HL-60 (cell line): ENCODE measurements at regions not wholly inside any gene's neighbourhood (a gene's known extent, or its start where the extent isn't known, plus 50 kb on each side); places are given as distances from the start of the nearest gene placed in this dataset.

Experiments used
- DNase-seq, 2 experiments: peaks; one replicate each; pipeline ENCODE4 v3.0.0-alpha.2; 2010 to 2020; ENCODE audit warnings: low read depth in 1 of 2, low spot score in 1 of 2
- H3K27ac ChIP-seq: fragments of 250-450 bp; sonication (Bioruptor Pico); replicated peaks from 2 replicates; pipeline ENCODE4 v1.5.1; 2020; ENCODE audit warnings: mild to moderate bottlenecking, moderate library complexity
- H3K27me3 ChIP-seq: fragments of 250-450 bp; sonication (Bioruptor Pico); 2 replicates; pipeline ENCODE4 v1.5.1; 2021; ENCODE audit warnings: mild to moderate bottlenecking, moderate library complexity; ENCODE audit not compliant: insufficient read depth, poor library complexity, severe bottlenecking
- H3K4me3 ChIP-seq: replicated peaks from 2 replicates; pipeline ENCODE4 v1.5.1; 2011; ENCODE audit warnings: mild to moderate bottlenecking, control low read depth, low read length; ENCODE audit not compliant: insufficient read depth
- CTCF ChIP-seq: IDR thresholded peaks from one replicate; pipeline ENCODE4 v1.5.1; 2011; ENCODE audit warnings: low read length, control low read depth, inconsistent platforms; ENCODE audit not compliant: insufficient read depth
- GABPA ChIP-seq: IDR thresholded peaks from 2 replicates; pipeline ENCODE4 v1.6.1; 2012; ENCODE audit warnings: low read depth
- POLR2AphosphoS5 ChIP-seq: IDR thresholded peaks from 2 replicates; pipeline ENCODE4 v1.6.1; 2012; ENCODE audit warnings: low read depth
- REST ChIP-seq: IDR thresholded peaks from 2 replicates; pipeline ENCODE4 v1.6.1; 2012; ENCODE audit warnings: low read depth; ENCODE audit not compliant: insufficient replicate concordance
- SPI1 ChIP-seq: IDR thresholded peaks from 2 replicates; pipeline ENCODE4 v1.6.1; 2012; ENCODE audit warnings: low read depth, mild to moderate bottlenecking, borderline replicate concordance

- TF ChIP-seq CTCF (no peak), POLR2AphosphoS5 (no peak), SPI1 (no peak), GABPA (no peak), REST (no peak)
- no peak overlapping the region for H3K4me3 ChIP-seq
- H3K27ac ChIP-seq = no peak overlapping the region
- no peaks in the 10 kb centered on the region for H3K27me3 ChIP-seq
- no peak for DNase-seq
These were observed 77.5 kb upstream of the CADM2 start for GRCh38 chr3:84881288-84881687.

- TF ChIP-seq CTCF (no peak), POLR2AphosphoS5 (no peak), SPI1 (no peak), GABPA (no peak), REST (no peak)
- DNase-seq = no peak
- H3K27ac ChIP-seq = no peak overlapping the region
- H3K27me3 ChIP-seq = no peaks in the 10 kb centered on the region
- no peak overlapping the region for H3K4me3 ChIP-seq
These were observed 73.4 kb upstream of the CADM2 start for GRCh38 chr3:84885199-84885882.

- H3K27me3 ChIP-seq = no peaks in the 10 kb centered on the region
- TF ChIP-seq GABPA = no peak
- TF ChIP-seq SPI1 = no peak
- no peak for TF ChIP-seq REST
- no peak for TF ChIP-seq POLR2AphosphoS5
- no peak for TF ChIP-seq CTCF
- no peak overlapping the region for H3K27ac ChIP-seq
- H3K4me3 ChIP-seq = no peak overlapping the region
- no peak for DNase-seq
These were observed 66.9 kb upstream of the CADM2 start for GRCh38 chr3:84891851-84892250.
